A673 (cell line): ENCODE measurements at regions not wholly inside any gene's neighbourhood (a gene's known extent, or its start where the extent isn't known, plus 50 kb on each side); places are given as distances from the start of the nearest gene placed in this dataset.

ENCODE experiments used
- BruUV-seq: library from RNA; stranded (reverse); fragments of 400-500 nt; replicated peaks from 2 replicates; lab custom pipeline; 2021; lab: Mats Ljungman, UMichigan
- CTCF ChIA-PET: fragments of 300-600 bp; sonication (Branson Sonifier 250); formaldehyde crosslinking; loops from one replicate; lab custom pipeline; 2022; ENCODE audit warnings: antibody characterized with exemption; lab: Charles Lee
- POLR2A ChIA-PET: fragments of 300-600 bp; sonication (Branson Sonifier 250); formaldehyde crosslinking; loops from one replicate; lab custom pipeline; 2022; ENCODE audit warnings: antibody characterized with exemption; ENCODE audit not compliant: low non-redundant PET; lab: Charles Lee
- DNase-seq: peaks from one replicate; pipeline ENCODE4 v3.0.0-alpha.2; 2015; ENCODE audit warnings: low spot score
- H3K27ac ChIP-seq: fragments of 200-600 bp; sonication (generic); 2 replicates; pipeline ENCODE4 v1.5.1; 2016; ENCODE audit warnings: mixed run types, low read depth, mild to moderate bottlenecking, mixed read lengths, antibody characterized with exemption, low read length; ENCODE audit not compliant: poor library complexity, severe bottlenecking
- H3K27me3 ChIP-seq: fragments of 200-600 bp; sonication (generic); replicated peaks from 2 replicates; pipeline ENCODE4 v1.6.1; 2017; ENCODE audit warnings: mixed run types, low read depth, mild to moderate bottlenecking, mixed read lengths, antibody characterized with exemption, low read length; ENCODE audit not compliant: insufficient read depth, poor library complexity
- H3K36me3 ChIP-seq: fragments of 200-600 bp; sonication (generic); 2 replicates; pipeline ENCODE4 v1.6.1; 2016; ENCODE audit warnings: mixed run types, mild to moderate bottlenecking, mixed read lengths, antibody characterized with exemption, low read length; ENCODE audit not compliant: insufficient read depth, poor library complexity, severe bottlenecking
- H3K4me1 ChIP-seq: fragments of 200-600 bp; sonication (generic); 2 replicates; pipeline ENCODE4 v1.6.1; 2017; ENCODE audit warnings: mixed run types, mild to moderate bottlenecking, mixed read lengths, antibody characterized with exemption, low read length; ENCODE audit not compliant: insufficient read depth, poor library complexity, severe bottlenecking
- H3K4me3 ChIP-seq: fragments of 200-600 bp; sonication (generic); 2 replicates; pipeline ENCODE4 v1.5.1; 2016; ENCODE audit warnings: low read depth, mixed run types, mild to moderate bottlenecking, mixed read lengths, low read length; ENCODE audit not compliant: poor library complexity, severe bottlenecking
- H3K9me3 ChIP-seq: fragments of 200-600 bp; sonication (generic); 2 replicates; pipeline ENCODE4 v1.6.1; 2016; ENCODE audit warnings: mixed run types, low read depth, mild to moderate bottlenecking, mixed read lengths, antibody characterized with exemption, low read length; ENCODE audit not compliant: poor library complexity, severe bottlenecking
- CTCF ChIP-seq: fragments of 300-800, 200-600 bp; sonication (generic); conservative IDR thresholded peaks from 2 replicates; pipeline ENCODE4 v1.5.1; 2017; ENCODE audit warnings: low read depth, mild to moderate bottlenecking, antibody characterized with exemption, low read length, moderate library complexity, mixed read lengths
- EZH2 ChIP-seq: fragments of 200-600 bp; sonication (generic); IDR thresholded peaks from 2 replicates; pipeline ENCODE4 v1.6.1; 2017; ENCODE audit warnings: borderline replicate concordance, low read depth, mild to moderate bottlenecking, mixed read lengths, antibody characterized with exemption, low read length; ENCODE audit not compliant: poor library complexity, severe bottlenecking
- intact Hi-C: fragments of 100-400 bp; cut with micrococcal nuclease; formaldehyde crosslinking; loops from one replicate; pipeline ENCODE4 v1.10.0; 2022; ENCODE audit not compliant: unreplicated experiment

- Histone ChIP-seq H3K4me3 (no peak overlapping the region), H3K27me3 (peaks cover 8% of the 10 kb centered on the region), H3K36me3 (no peaks in the 10 kb centered on the region), H3K9me3 (no peaks in the 10 kb centered on the region), H3K4me1 (no peaks in the 10 kb centered on the region), H3K27ac (no peak overlapping the region)
- BruUV-seq: no TSS peak
- no peak for DNase-seq
- TF ChIP-seq EZH2: no peak
- ChIA-PET CTCF (no interaction called here), POLR2A (no interaction called here)
- intact Hi-C loops: no loop called here
Observed at GRCh38 chr2:58425368-58425767, 184.2 kb upstream of the FANCL start.

GRCh38 chr2:58419983-58420382 is 178.9 kb upstream of the FANCL start:
- TF ChIP-seq EZH2 (no peak), CTCF (no peak)
- no TSS peak for BruUV-seq
- POLR2A ChIA-PET: no interaction called here

GRCh38 chr2:58416696-58417095 is 175.6 kb upstream of the FANCL start:
- CTCF ChIA-PET: no interaction called here
- Histone ChIP-seq H3K9me3 (no peaks in the 10 kb centered on the region), H3K27me3 (no peaks in the 10 kb centered on the region), H3K4me3 (no peak overlapping the region), H3K36me3 (no peaks in the 10 kb centered on the region), H3K27ac (no peak overlapping the region), H3K4me1 (no peaks in the 10 kb centered on the region)
- TF ChIP-seq CTCF (no peak), EZH2 (no peak)
- DNase-seq: no peak
- BruUV-seq: no TSS peak
- POLR2A ChIA-PET: no interaction called here
- intact Hi-C loops: no loop called here

More at GRCh38 chr2:58419983-58420382, 178.9 kb upstream of the FANCL start:
- Histone ChIP-seq H3K27me3 (peaks cover 8% of the 10 kb centered on the region), H3K36me3 (no peaks in the 10 kb centered on the region), H3K9me3 (no peaks in the 10 kb centered on the region), H3K4me3 (no peak overlapping the region), H3K27ac (no peak overlapping the region), H3K4me1 (no peaks in the 10 kb centered on the region)
- CTCF ChIA-PET: no interaction called here
- no peak for DNase-seq
- intact Hi-C loops: no loop called here

- no peak overlapping the region for H3K27ac ChIP-seq
- BruUV-seq: no TSS peak
- TF ChIP-seq CTCF (no peak), EZH2 (no peak)
- ChIA-PET POLR2A (no interaction called here), CTCF (no interaction called here)
- no peaks in the 10 kb centered on the region for H3K9me3 ChIP-seq
- no peak overlapping the region for H3K4me3 ChIP-seq
- H3K27me3 ChIP-seq: no peaks in the 10 kb centered on the region
- no peaks in the 10 kb centered on the region for H3K4me1 ChIP-seq
- DNase-seq: no peak
- H3K36me3 ChIP-seq: no peaks in the 10 kb centered on the region
- intact Hi-C loops: no loop called here
Observed at GRCh38 chr2:58414506-58414905, 173.4 kb upstream of the FANCL start.
